ENCODE measurements at regions not wholly inside any gene's neighbourhood (a gene's known extent, or its start where the extent isn't known, plus 50 kb on each side); places are given as distances from the start of the nearest gene placed in this dataset.
"Not testable (repeated sequence)": the region's sequence is repeated elsewhere in the genome, so short reads cannot be mapped to it uniquely, and the experiment has no call there.

- no peak for DNase-seq
Measured at GRCh38 chrX:65610481-65610880, 57.0 kb upstream of the MSN start.

GRCh38 chrX:65610040-65610439 lies 57.4 kb upstream of the MSN start:
- DNase-seq = no peak

- no peak for DNase-seq
Measured at GRCh38 chrX:65609237-65609636, 58.2 kb upstream of the MSN start.

GRCh38 chrX:65608026-65608425 lies 59.4 kb upstream of the MSN start:
- no peak for DNase-seq

GRCh38 chrX:65607070-65607742 lies 60.2 kb upstream of the MSN start:
- no peak for DNase-seq

- DNase-seq = no peak
Measured at GRCh38 chrX:65602221-65602560, 65.3 kb upstream of the MSN start.

GRCh38 chrX:65601530-65602220 lies 65.8 kb upstream of the MSN start:
- no peak for DNase-seq

- no peak for DNase-seq
Measured at GRCh38 chrX:65601126-65601525, 66.3 kb upstream of the MSN start.

- no peak for DNase-seq
Measured at GRCh38 chrX:65600106-65600505, 65.5 kb upstream of the LAS1L start.

- no peak for DNase-seq
Measured at GRCh38 chrX:65598559-65599147, 64.1 kb upstream of the LAS1L start.

- DNase-seq = no peak
Measured at GRCh38 chrX:65596270-65597034, 61.9 kb upstream of the LAS1L start.

GRCh38 chrX:65595460-65595876 lies 60.9 kb upstream of the LAS1L start:
- DNase-seq = peak; percentile 4

GRCh38 chrX:65591206-65591605 lies 56.6 kb upstream of the LAS1L start:
- DNase-seq = no peak

GRCh38 chrX:65589304-65589703 lies 54.7 kb upstream of the LAS1L start:
- DNase-seq = no peak

GRCh38 chrX:65588795-65589194 lies 54.2 kb upstream of the LAS1L start:
- DNase-seq = no peak

- no peak for DNase-seq
Measured at GRCh38 chrX:65587616-65588526, 53.3 kb upstream of the LAS1L start.

- DNase-seq = no peak
Measured at GRCh38 chrX:65586491-65586890, 51.9 kb upstream of the LAS1L start.

- not testable (repeated sequence) for DNase-seq
Measured at GRCh38 chrX:65585226-65585625, 50.6 kb upstream of the LAS1L start.
